Uterus (tissue), 3 donors: ENCODE measurements at regions not wholly inside any gene's neighbourhood (a gene's known extent, or its start where the extent isn't known, plus 50 kb on each side); places are given as distances from the start of the nearest gene placed in this dataset.
"Not testable (repeated sequence)": the region's sequence is repeated elsewhere in the genome, so short reads cannot be mapped to it uniquely, and the experiment has no call there.

ENCODE experiments used
- DNase-seq, 2 donors: peaks; one replicate each; pipeline ENCODE4 v3.0.0-alpha.2; 2019 to 2020
- H3K27ac ChIP-seq, 2 donors: fragments of 200-600 bp; sonication (generic); 1 replicate in 1 of 2; 2 replicates in 1 of 2; pipeline ENCODE4 v1.5.1; 2016 to 2018
- H3K27me3 ChIP-seq, 2 donors: fragments of 200-600 bp; sonication (generic); one replicate each; pipeline ENCODE4 v1.5.1; 2018 to 2019; ENCODE audit warnings: control low read depth in 1 of 2
- H3K36me3 ChIP-seq, 2 donors: fragments of 200-600 bp; sonication (generic); one replicate each; pipeline ENCODE4 v1.5.1; 2019; ENCODE audit warnings: control low read depth in 1 of 2
- H3K4me1 ChIP-seq, 2 donors: fragments of 200-600 bp; sonication (generic); one replicate each; pipeline ENCODE4 v1.5.1; 2018 to 2019; ENCODE audit warnings: control low read depth in 1 of 2
- H3K4me3 ChIP-seq, 2 donors: fragments of 200-600 bp; sonication (generic); 1 replicate in 1 of 2; 2 replicates in 1 of 2; pipeline ENCODE4 v1.5.1; 2018 to 2019; ENCODE audit warnings: mild to moderate bottlenecking in 1 of 2
- H3K9me3 ChIP-seq, 2 donors: fragments of 200-600 bp; sonication (generic); one replicate each; pipeline ENCODE4 v1.5.1; 2019; ENCODE audit warnings: control low read depth in 1 of 2
- CTCF ChIP-seq, 4 experiments: fragments of 200-600 bp in 2 of 4; fragments of 450-650 bp in 2 of 4; sonication (generic) in 2 of 4; IDR thresholded peaks; one replicate each; pipeline ENCODE4 v1.5.1; 2016 to 2019; ENCODE audit warnings: antibody characterized with exemption in 4 of 4, mild to moderate bottlenecking in 2 of 4, moderate library complexity in 1 of 4
- POLR2A ChIP-seq, 2 donors: fragments of 450-650 bp; IDR thresholded peaks; one replicate each; pipeline ENCODE4 v1.6.1; 2016; ENCODE audit warnings: antibody characterized with exemption in 2 of 2, mild to moderate bottlenecking in 1 of 2, moderate library complexity in 1 of 2
- intact Hi-C: fragments of 100-400 bp; cut with DNase I; formaldehyde crosslinking; loops from one replicate; pipeline ENCODE4 v1.15.1; 2023; ENCODE audit warnings: low total_unique reads
- donor health status: DM: yes; HTN: yes; CAD: no.

GRCh38 chr4:110869862-110870572, 247.1 kb upstream of the PITX2 start:
- Histone ChIP-seq H3K4me1 (no peaks in the 10 kb centered on the region), H3K4me3 (no peak overlapping the region), H3K27ac (no peak overlapping the region), H3K36me3 (no peaks in the 10 kb centered on the region), H3K9me3 (no peaks in the 10 kb centered on the region), H3K27me3 (no peaks in the 10 kb centered on the region)
- DNase-seq, result no peak
- TF ChIP-seq POLR2A (IDR thresholded peaks at IDR 0.05), result no peak
- no peak for TF ChIP-seq CTCF (IDR thresholded peaks at IDR 0.05)
- intact Hi-C loops, result no loop called here

GRCh38 chr4:110876214-110876613, 253.3 kb upstream of the PITX2 start:
- H3K4me3 ChIP-seq, DNase-seq, H3K9me3 ChIP-seq, H3K4me1 ChIP-seq, intact Hi-C loops, H3K36me3 ChIP-seq, H3K27me3 ChIP-seq, H3K27ac ChIP-seq: not testable (repeated sequence)

- no peak overlapping the region for H3K27ac ChIP-seq
- H3K9me3 ChIP-seq, result no peaks in the 10 kb centered on the region
- H3K4me1 ChIP-seq, result no peaks in the 10 kb centered on the region
- no peak for DNase-seq
- TF ChIP-seq CTCF (IDR thresholded peaks at IDR 0.05), result no peak
- H3K27me3 ChIP-seq, result no peaks in the 10 kb centered on the region
- H3K36me3 ChIP-seq, result no peaks in the 10 kb centered on the region
- intact Hi-C loops, result no loop called here
- no peak overlapping the region for H3K4me3 ChIP-seq
Measured at GRCh38 chr4:110876866-110877265, 254.0 kb upstream of the PITX2 start.

- no peak overlapping the region for H3K4me3 ChIP-seq
- intact Hi-C loops, result no loop called here
- H3K27me3 ChIP-seq, result no peaks in the 10 kb centered on the region
- no peaks in the 10 kb centered on the region for H3K4me1 ChIP-seq
- TF ChIP-seq POLR2A (IDR thresholded peaks at IDR 0.05) (no peak), CTCF (IDR thresholded peaks at IDR 0.05) (no peak)
- DNase-seq, result no peak
- H3K27ac ChIP-seq, result no peak overlapping the region
- no peaks in the 10 kb centered on the region for H3K9me3 ChIP-seq
- no peaks in the 10 kb centered on the region for H3K36me3 ChIP-seq
Measured at GRCh38 chr4:110877778-110878370, 255.0 kb upstream of the PITX2 start.

GRCh38 chr4:110878413-110878812, 255.5 kb upstream of the PITX2 start:
- no peaks in the 10 kb centered on the region for H3K36me3 ChIP-seq
- no peaks in the 10 kb centered on the region for H3K4me1 ChIP-seq
- H3K27ac ChIP-seq, result no peak overlapping the region
- H3K27me3 ChIP-seq, result no peaks in the 10 kb centered on the region
- no peak for TF ChIP-seq POLR2A (IDR thresholded peaks at IDR 0.05)
- no peak for TF ChIP-seq CTCF (IDR thresholded peaks at IDR 0.05)
- no peak overlapping the region for H3K4me3 ChIP-seq
- intact Hi-C loops, result no loop called here
- DNase-seq, result no peak
- H3K9me3 ChIP-seq, result no peaks in the 10 kb centered on the region
